HCT116 (cell line): ENCODE measurements at regions not wholly inside any gene's neighbourhood (a gene's known extent, or its start where the extent isn't known, plus 50 kb on each side); places are given as distances from the start of the nearest gene placed in this dataset.

Source experiments
- ATAC-seq: fragments of 200-7000 bp; cut with Tn5 transposase; 2 replicates; pipeline ENCODE4 v1.9.1; 2020; ENCODE audit warnings: mild to moderate bottlenecking, moderate library complexity
- BruUV-seq: library from RNA; stranded (reverse); fragments of 400-500 nt; replicated peaks from 2 replicates; lab custom pipeline; 2021; lab: Mats Ljungman, UMichigan
- CTCF ChIA-PET: fragments of 300-600 bp; sonication (Branson Sonifier 250); formaldehyde crosslinking; loops from one replicate; lab custom pipeline; 2021; ENCODE audit warnings: antibody characterized with exemption; lab: Charles Lee
- POLR2A ChIA-PET: fragments of 300-600, 350-600 bp; sonication (Branson Sonifier 250); formaldehyde crosslinking; loops from one replicate; lab custom pipeline; 2021; ENCODE audit warnings: antibody characterized with exemption; lab: Charles Lee
- RAD21 ChIA-PET, 2 experiments: fragments of 300-600 bp; sonication (Branson Sonifier 250); formaldehyde crosslinking; loops; one replicate each; lab custom pipeline; 2023; ENCODE audit warnings: low total read pairs in 2 of 2; ENCODE audit not compliant: uncharacterized antibody in 2 of 2, unreplicated experiment in 2 of 2, low non-redundant PET in 1 of 2; lab: Charles Lee
- DNase-seq: peaks from one replicate; pipeline ENCODE4 v3.0.0-alpha.2; 2010; ENCODE audit warnings: low read depth, low spot score
- H2AFZ ChIP-seq: fragments of 200-600 bp; shearing (Covaris generic), sonication (generic); 2 replicates; pipeline ENCODE4 v1.6.1; 2017; ENCODE audit warnings: low read depth, mixed run types, mixed read lengths, antibody characterized with exemption, low read length; ENCODE audit not compliant: poor library complexity, severe bottlenecking
- H3K27ac ChIP-seq: 2 replicates; pipeline ENCODE4 v1.5.1; 2012; ENCODE audit warnings: low read depth, low read length
- H3K27me3 ChIP-seq: fragments of 200-600 bp; sonication (generic); 2 replicates; pipeline ENCODE4 v1.6.1; 2016; ENCODE audit warnings: mixed run types, low read length, mixed read lengths; ENCODE audit not compliant: insufficient read depth
- H3K36me3 ChIP-seq, 2 experiments: fragments of 200-500 bp in 1 of 2; fragments of 200-600 bp in 1 of 2; sonication (Bioruptor generic) in 1 of 2; sonication (generic) in 1 of 2; 2 replicates each; pipeline versions ENCODE4 v1.5.1 to v1.6.1; 2014 to 2016; ENCODE audit warnings: low read length in 2 of 2, inconsistent platforms in 1 of 2, mixed read lengths in 1 of 2, mixed run types in 1 of 2; ENCODE audit not compliant: insufficient read depth in 2 of 2, control insufficient read depth in 1 of 2
- H3K4me1 ChIP-seq, 2 experiments: fragments of 200-600 bp in 1 of 2; sonication (generic) in 1 of 2; 2 replicates each; pipeline versions ENCODE4 v1.5.1 to v1.6.1; 2012 to 2017; ENCODE audit warnings: low read length in 2 of 2, inconsistent platforms in 1 of 2, mild to moderate bottlenecking in 1 of 2, mixed read lengths in 1 of 2, mixed run types in 1 of 2, moderate library complexity in 1 of 2; ENCODE audit not compliant: insufficient read depth in 2 of 2, control insufficient read depth in 1 of 2
- H3K4me2 ChIP-seq: fragments of 200-600 bp; sonication (generic); 2 replicates; pipeline ENCODE4 v1.6.1; 2017; ENCODE audit warnings: mixed run types, low read length, mixed read lengths
- H3K4me3 ChIP-seq, 2 experiments: fragments of 200-600 bp in 1 of 2; sonication (generic) in 1 of 2; replicated peaks in 1 of 2; 2 replicates each; pipeline ENCODE4 v1.5.1; 2011 to 2016; ENCODE audit warnings: low read length in 2 of 2, control low read depth in 1 of 2, low read depth in 1 of 2, mild to moderate bottlenecking in 1 of 2, mixed read lengths in 1 of 2, mixed run types in 1 of 2
- H3K79me2 ChIP-seq: fragments of 200-600 bp; sonication (generic); 2 replicates; pipeline ENCODE4 v1.6.1; 2017; ENCODE audit warnings: mild to moderate bottlenecking, mixed run types, low read length, moderate library complexity, mixed read lengths; ENCODE audit not compliant: insufficient read depth
- H3K9ac ChIP-seq: fragments of 200-600 bp; sonication (generic); 2 replicates; pipeline ENCODE4 v1.6.1; 2016; ENCODE audit warnings: low read length, mixed read lengths
- H3K9me2 ChIP-seq: fragments of 200-600 bp; sonication (generic), shearing (Covaris generic); 2 replicates; pipeline ENCODE4 v1.6.1; 2017; ENCODE audit warnings: mixed run types, mild to moderate bottlenecking, moderate library complexity; ENCODE audit not compliant: insufficient read depth
- H3K9me3 ChIP-seq, 2 experiments: fragments of 200-500 bp in 1 of 2; fragments of 200-600 bp in 1 of 2; sonication (Bioruptor generic) in 1 of 2; sonication (generic) in 1 of 2; 2 replicates each; pipeline ENCODE4 v1.6.1; 2014 to 2017; ENCODE audit warnings: low read length in 2 of 2, mixed read lengths in 2 of 2, inconsistent platforms in 1 of 2, low read depth in 1 of 2, mild to moderate bottlenecking in 1 of 2, mixed run types in 1 of 2, moderate library complexity in 1 of 2; ENCODE audit not compliant: control insufficient read depth in 1 of 2, insufficient read depth in 1 of 2
- H4K20me1 ChIP-seq: fragments of 200-600 bp; sonication (generic), shearing (Covaris generic); 2 replicates; pipeline ENCODE4 v1.6.1; 2017; ENCODE audit warnings: mixed run types, mild to moderate bottlenecking, moderate library complexity; ENCODE audit not compliant: insufficient read depth
- ATF3 ChIP-seq: IDR thresholded peaks from 2 replicates; pipeline ENCODE4 v1.6.1; 2012
- CEBPB ChIP-seq: IDR thresholded peaks from 2 replicates; pipeline ENCODE4 v1.6.1; 2012; ENCODE audit warnings: low read depth
- ELF1 ChIP-seq: IDR thresholded peaks from 2 replicates; pipeline ENCODE4 v1.6.1; 2012; ENCODE audit warnings: low read depth, borderline replicate concordance
- EZH2phosphoT487 ChIP-seq: fragments of 200-600 bp; IDR thresholded peaks from 2 replicates; pipeline ENCODE4 v1.6.1; 2018; ENCODE audit warnings: antibody characterized with exemption, borderline replicate concordance
- FOSL1 ChIP-seq: IDR thresholded peaks from 2 replicates; pipeline ENCODE4 v1.6.1; 2012; ENCODE audit warnings: low read depth
- JUND ChIP-seq: IDR thresholded peaks from 2 replicates; pipeline ENCODE4 v1.6.1; 2012
- MAX ChIP-seq: IDR thresholded peaks from 2 replicates; pipeline ENCODE4 v1.6.1; 2012
- POLR2A ChIP-seq: IDR thresholded peaks from 2 replicates; pipeline ENCODE4 v1.7.0; 2011; ENCODE audit warnings: borderline replicate concordance; ENCODE audit not compliant: insufficient read depth, insufficient read length; ENCODE audit errors: extremely low read depth
- SP1 ChIP-seq: IDR thresholded peaks from 2 replicates; pipeline ENCODE4 v1.6.1; 2012; ENCODE audit warnings: low read depth
- SRF ChIP-seq: IDR thresholded peaks from 2 replicates; pipeline ENCODE4 v1.6.1; 2012; ENCODE audit warnings: low read depth
- TCF7L2 ChIP-seq: IDR thresholded peaks from 2 replicates; pipeline ENCODE4 v1.7.0; 2011; ENCODE audit warnings: borderline replicate concordance, inconsistent platforms; ENCODE audit not compliant: insufficient read depth, insufficient read length; ENCODE audit errors: extremely low read depth
- YY1 ChIP-seq: IDR thresholded peaks from 2 replicates; pipeline ENCODE4 v1.6.1; 2011; ENCODE audit warnings: low read length, low read depth, moderate library complexity, mild to moderate bottlenecking; ENCODE audit not compliant: insufficient replicate concordance; ENCODE audit errors: extremely low read depth
- ZFX ChIP-seq: fragments of 450-650 bp; IDR thresholded peaks from 2 replicates; pipeline ENCODE4 v1.6.1; 2017
- ZNF274 ChIP-seq: fragments of 200-500 bp; sonication (Bioruptor generic); IDR thresholded peaks from 2 replicates; pipeline ENCODE4 v1.6.1; 2014; ENCODE audit warnings: mild to moderate bottlenecking, low read depth, low read length, inconsistent platforms
- intact Hi-C: fragments of 100-400 bp; cut with micrococcal nuclease; formaldehyde crosslinking; loops from 2 replicates; pipeline ENCODE4 v1.10.0; 2022
- TF ChIP-seq, protein P1 (sequence below): IDR thresholded peaks from 2 replicates; pipeline ENCODE4 v1.6.1; 2011; ENCODE audit warnings: mild to moderate bottlenecking, low read length, moderate library complexity; ENCODE audit not compliant: insufficient replicate concordance; ENCODE audit errors: extremely low read depth

- Histone ChIP-seq H3K36me3 (no peaks in the 10 kb centered on the region), H3K4me1 (no peaks in the 10 kb centered on the region), H3K79me2 (no peaks in the 10 kb centered on the region), H2AFZ (no peak overlapping the region), H3K27me3 (no peaks in the 10 kb centered on the region), H4K20me1 (no peaks in the 10 kb centered on the region), H3K9ac (no peak overlapping the region), H3K9me3 (peaks cover 4 to 9% of the 10 kb centered on the region in 2 experiments; a peak in 2 of 4 replicates), H3K4me2 (no peak overlapping the region), H3K4me3 (no peak overlapping the region), H3K27ac (no peak overlapping the region), H3K9me2 (no peaks in the 10 kb centered on the region)
- ATAC-seq: no peak
- BruUV-seq: no TSS peak
- DNase-seq: no peak
- POLR2A ChIA-PET: no interaction called here
- intact Hi-C loops: no loop called here
- CTCF ChIA-PET: no interaction called here
- RAD21 ChIA-PET: no interaction called here
- TF ChIP-seq EZH2phosphoT487 (no peak), JUND (no peak), ELF1 (no peak), POLR2A (no peak), SP1 (no peak), ZNF274 (no peak), ZFX (no peak), ATF3 (no peak), FOSL1 (no peak), SRF (no peak), CEBPB (no peak), YY1 (no peak), TCF7L2 (no peak), MAX (no peak)
- TF ChIP-seq, protein P1, sequence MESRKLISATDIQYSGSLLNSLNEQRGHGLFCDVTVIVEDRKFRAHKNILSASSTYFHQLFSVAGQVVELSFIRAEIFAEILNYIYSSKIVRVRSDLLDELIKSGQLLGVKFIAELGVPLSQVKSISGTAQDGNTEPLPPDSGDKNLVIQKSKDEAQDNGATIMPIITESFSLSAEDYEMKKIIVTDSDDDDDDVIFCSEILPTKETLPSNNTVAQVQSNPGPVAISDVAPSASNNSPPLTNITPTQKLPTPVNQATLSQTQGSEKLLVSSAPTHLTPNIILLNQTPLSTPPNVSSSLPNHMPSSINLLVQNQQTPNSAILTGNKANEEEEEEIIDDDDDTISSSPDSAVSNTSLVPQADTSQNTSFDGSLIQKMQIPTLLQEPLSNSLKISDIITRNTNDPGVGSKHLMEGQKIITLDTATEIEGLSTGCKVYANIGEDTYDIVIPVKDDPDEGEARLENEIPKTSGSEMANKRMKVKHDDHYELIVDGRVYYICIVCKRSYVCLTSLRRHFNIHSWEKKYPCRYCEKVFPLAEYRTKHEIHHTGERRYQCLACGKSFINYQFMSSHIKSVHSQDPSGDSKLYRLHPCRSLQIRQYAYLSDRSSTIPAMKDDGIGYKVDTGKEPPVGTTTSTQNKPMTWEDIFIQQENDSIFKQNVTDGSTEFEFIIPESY: no peak
Observed at GRCh38 chr13:111486331-111486730, 165.9 kb downstream of the TEX29 start.
